ENCODE measurements at regions not wholly inside any gene's neighbourhood (a gene's known extent, or its start where the extent isn't known, plus 50 kb on each side); places are given as distances from the start of the nearest gene placed in this dataset.

DNA sequence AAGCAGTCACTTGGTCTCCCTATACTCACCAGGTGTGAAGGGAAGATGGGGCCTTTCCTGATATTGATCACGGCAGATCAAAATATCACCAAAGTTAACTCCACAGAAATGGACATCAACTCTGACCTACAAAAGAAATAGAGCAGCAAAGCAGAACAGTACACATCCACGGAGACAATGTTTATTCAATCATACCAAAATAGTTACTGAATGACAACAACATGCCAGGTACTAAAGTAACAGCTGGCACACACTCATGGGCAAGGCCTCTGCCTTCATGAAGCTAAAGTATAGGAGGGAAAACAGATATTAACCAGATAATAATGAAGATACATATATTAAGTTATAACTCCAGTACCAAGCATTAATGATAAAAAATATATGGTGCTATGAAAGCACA, 59.2 kb upstream of the RASAL2 start:
- Histone ChIP-seq H4K20me1 (ENCODE audit: insufficient read depth) (no peaks in the 10 kb centered on the region), H3K4me1 (ENCODE audit: control insufficient read depth in 1 of 2, insufficient read depth in 2 of 2, low read length in 2 of 2) (peaks cover 8 to 18% of the 10 kb centered on the region in 2 experiments; a peak in 3 of 4 replicates), H3K9me2 (ENCODE audit: insufficient read depth) (no peaks in the 10 kb centered on the region), H3K79me2 (ENCODE audit: insufficient read depth, low read length) (no peaks in the 10 kb centered on the region), H3K4me2 (ENCODE audit: low read length) (no peak overlapping the region), H3K27ac (ENCODE audit: low read depth, low read length) (no peak overlapping the region), H3K36me3 (ENCODE audit: control insufficient read depth in 1 of 2, insufficient read depth in 2 of 2, low read length in 2 of 2) (no peaks in the 10 kb centered on the region), H3K4me3 (replicated peaks in 1 of 2; ENCODE audit: low read depth in 1 of 2, low read length in 2 of 2) (no peak overlapping the region), H3K9me3 (ENCODE audit: control insufficient read depth in 1 of 2, insufficient read depth in 1 of 2, low read depth in 1 of 2, low read length in 2 of 2) (no peaks in the 10 kb centered on the region), H3K27me3 (ENCODE audit: insufficient read depth, low read length) (no peaks in the 10 kb centered on the region), H3K9ac (ENCODE audit: low read length) (no peak overlapping the region), H2AFZ (ENCODE audit: low read depth, low read length, poor library complexity, severe bottlenecking) (no peak overlapping the region)
- ChIA-PET RAD21 (ENCODE audit: low non-redundant PET in 1 of 2, low total read pairs in 2 of 2, uncharacterized antibody in 2 of 2, unreplicated experiment in 2 of 2) (no interaction called here), CTCF (no interaction called here), POLR2A (no interaction called here)
- TF ChIP-seq JUND (IDR thresholded peaks at IDR 0.05) = no peak
- TF ChIP-seq, protein P1, sequence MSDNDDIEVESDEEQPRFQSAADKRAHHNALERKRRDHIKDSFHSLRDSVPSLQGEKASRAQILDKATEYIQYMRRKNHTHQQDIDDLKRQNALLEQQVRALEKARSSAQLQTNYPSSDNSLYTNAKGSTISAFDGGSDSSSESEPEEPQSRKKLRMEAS (IDR thresholded peaks at IDR 0.05) = no peak
- TF ChIP-seq EZH2phosphoT487 (IDR thresholded peaks at IDR 0.05; ENCODE audit: borderline replicate concordance) = no peak
- TF ChIP-seq TCF7L2 (IDR thresholded peaks at IDR 0.05; ENCODE audit: borderline replicate concordance, extremely low read depth, insufficient read depth, insufficient read length) = no peak
- TF ChIP-seq FOSL1 (IDR thresholded peaks at IDR 0.05; ENCODE audit: low read depth) = no peak
- no peak for TF ChIP-seq POLR2A (IDR thresholded peaks at IDR 0.05; ENCODE audit: borderline replicate concordance, extremely low read depth, insufficient read depth, insufficient read length)
- no peak for TF ChIP-seq ELF1 (IDR thresholded peaks at IDR 0.05; ENCODE audit: borderline replicate concordance, low read depth)
- no peak for TF ChIP-seq EGR1 (IDR thresholded peaks at IDR 0.05; ENCODE audit: low read depth)
- no peak for TF ChIP-seq POLR2AphosphoS5 (IDR thresholded peaks at IDR 0.05; ENCODE audit: low read depth, low read length)
- no peak for TF ChIP-seq CEBPB (IDR thresholded peaks at IDR 0.05; ENCODE audit: low read depth)
- BruUV-seq (replicated peaks) = no TSS peak
- no peak for ATAC-seq
- no peak for DNase-seq (ENCODE audit: low read depth, low spot score)
- intact Hi-C loops (cut with micrococcal nuclease) = no loop called here

DNA sequence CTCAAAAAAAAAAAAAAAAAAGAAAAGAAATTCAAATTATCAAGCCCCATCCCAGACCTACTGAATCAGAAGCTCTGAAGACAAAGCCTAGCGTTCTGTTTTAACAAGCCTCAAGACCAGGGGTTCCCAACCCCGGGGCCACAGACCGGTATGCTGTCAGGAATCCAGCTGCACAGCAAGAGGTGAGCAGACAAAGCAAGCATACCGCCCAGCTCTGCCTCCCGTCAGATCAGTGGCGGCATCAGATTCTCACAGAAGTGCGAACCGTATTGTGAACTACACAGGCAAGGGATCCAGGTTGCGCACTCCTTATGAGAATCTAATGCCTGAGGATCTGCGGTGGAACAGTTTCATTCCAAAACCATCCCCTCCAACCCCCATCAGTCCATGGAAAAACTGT, 57.8 kb upstream of the RASAL2 start:
- no peaks in the 10 kb centered on the region for H3K9me2 ChIP-seq (ENCODE audit: insufficient read depth)
- RAD21 ChIA-PET (ENCODE audit: low non-redundant PET in 1 of 2, low total read pairs in 2 of 2, uncharacterized antibody in 2 of 2, unreplicated experiment in 2 of 2) = no interaction called here

More for the DNA sequence above, 57.8 kb upstream of the RASAL2 start:
- Histone ChIP-seq H3K4me2 (ENCODE audit: low read length) (no peak overlapping the region), H3K27me3 (ENCODE audit: insufficient read depth, low read length) (no peaks in the 10 kb centered on the region), H3K27ac (ENCODE audit: low read depth, low read length) (no peak overlapping the region), H3K4me3 (replicated peaks in 1 of 2; ENCODE audit: low read depth in 1 of 2, low read length in 2 of 2) (no peak overlapping the region), H3K79me2 (ENCODE audit: insufficient read depth, low read length) (no peaks in the 10 kb centered on the region), H4K20me1 (ENCODE audit: insufficient read depth) (no peaks in the 10 kb centered on the region), H3K9ac (ENCODE audit: low read length) (no peak overlapping the region), H2AFZ (ENCODE audit: low read depth, low read length, poor library complexity, severe bottlenecking) (no peak overlapping the region), H3K9me3 (ENCODE audit: control insufficient read depth in 1 of 2, insufficient read depth in 1 of 2, low read depth in 1 of 2, low read length in 2 of 2) (no peaks in the 10 kb centered on the region), H3K36me3 (ENCODE audit: control insufficient read depth in 1 of 2, insufficient read depth in 2 of 2, low read length in 2 of 2) (no peaks in the 10 kb centered on the region), H3K4me1 (ENCODE audit: control insufficient read depth in 1 of 2, insufficient read depth in 2 of 2, low read length in 2 of 2) (peaks cover 8 to 18% of the 10 kb centered on the region in 2 experiments; a peak in 3 of 4 replicates)
- intact Hi-C loops (cut with micrococcal nuclease) = no loop called here
- no peak for DNase-seq (ENCODE audit: low read depth, low spot score)
- no peak for ATAC-seq
- BruUV-seq (replicated peaks) = TSS peak; percentile 44
- ChIA-PET CTCF (no interaction called here), POLR2A (no interaction called here)
- no peak for TF ChIP-seq FOSL1 (IDR thresholded peaks at IDR 0.05; ENCODE audit: low read depth)
- no peak for TF ChIP-seq ZNF274 (IDR thresholded peaks at IDR 0.05; ENCODE audit: low read depth, low read length)
- TF ChIP-seq, protein P2, sequence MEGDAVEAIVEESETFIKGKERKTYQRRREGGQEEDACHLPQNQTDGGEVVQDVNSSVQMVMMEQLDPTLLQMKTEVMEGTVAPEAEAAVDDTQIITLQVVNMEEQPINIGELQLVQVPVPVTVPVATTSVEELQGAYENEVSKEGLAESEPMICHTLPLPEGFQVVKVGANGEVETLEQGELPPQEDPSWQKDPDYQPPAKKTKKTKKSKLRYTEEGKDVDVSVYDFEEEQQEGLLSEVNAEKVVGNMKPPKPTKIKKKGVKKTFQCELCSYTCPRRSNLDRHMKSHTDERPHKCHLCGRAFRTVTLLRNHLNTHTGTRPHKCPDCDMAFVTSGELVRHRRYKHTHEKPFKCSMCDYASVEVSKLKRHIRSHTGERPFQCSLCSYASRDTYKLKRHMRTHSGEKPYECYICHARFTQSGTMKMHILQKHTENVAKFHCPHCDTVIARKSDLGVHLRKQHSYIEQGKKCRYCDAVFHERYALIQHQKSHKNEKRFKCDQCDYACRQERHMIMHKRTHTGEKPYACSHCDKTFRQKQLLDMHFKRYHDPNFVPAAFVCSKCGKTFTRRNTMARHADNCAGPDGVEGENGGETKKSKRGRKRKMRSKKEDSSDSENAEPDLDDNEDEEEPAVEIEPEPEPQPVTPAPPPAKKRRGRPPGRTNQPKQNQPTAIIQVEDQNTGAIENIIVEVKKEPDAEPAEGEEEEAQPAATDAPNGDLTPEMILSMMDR (IDR thresholded peaks at IDR 0.05 in 2 of 3, conservative IDR thresholded peaks at IDR 0.05 in 1 of 3; ENCODE audit: borderline replicate concordance in 1 of 3, insufficient read depth in 1 of 3, low read depth in 2 of 3, low read length in 2 of 3) = no peak
- no peak for TF ChIP-seq CBX3 (IDR thresholded peaks at IDR 0.05; ENCODE audit: low read depth)
- TF ChIP-seq, protein P3, sequence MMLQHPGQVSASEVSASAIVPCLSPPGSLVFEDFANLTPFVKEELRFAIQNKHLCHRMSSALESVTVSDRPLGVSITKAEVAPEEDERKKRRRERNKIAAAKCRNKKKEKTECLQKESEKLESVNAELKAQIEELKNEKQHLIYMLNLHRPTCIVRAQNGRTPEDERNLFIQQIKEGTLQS (IDR thresholded peaks at IDR 0.05) = no peak
- TF ChIP-seq RAD21 (IDR thresholded peaks at IDR 0.05; ENCODE audit: low read depth) = no peak
- TF ChIP-seq TCF7L2 (IDR thresholded peaks at IDR 0.05; ENCODE audit: borderline replicate concordance, extremely low read depth, insufficient read depth, insufficient read length) = no peak
- no peak for TF ChIP-seq EZH2 (IDR thresholded peaks at IDR 0.05)
- no peak for TF ChIP-seq YY1 (IDR thresholded peaks at IDR 0.05; ENCODE audit: extremely low read depth, insufficient replicate concordance, low read depth, low read length)
- no peak for TF ChIP-seq EZH2phosphoT487 (IDR thresholded peaks at IDR 0.05; ENCODE audit: borderline replicate concordance)
- no peak for TF ChIP-seq POLR2A (IDR thresholded peaks at IDR 0.05; ENCODE audit: borderline replicate concordance, extremely low read depth, insufficient read depth, insufficient read length)
- no peak for TF ChIP-seq SP1 (IDR thresholded peaks at IDR 0.05; ENCODE audit: low read depth)
- TF ChIP-seq, protein P1 (IDR thresholded peaks at IDR 0.05) = no peak
- TF ChIP-seq SIN3A (IDR thresholded peaks at IDR 0.05; ENCODE audit: low read depth) = no peak
- TF ChIP-seq POLR2AphosphoS5 (IDR thresholded peaks at IDR 0.05; ENCODE audit: low read depth, low read length) = no peak
